WTC11 (cell line): ENCODE measurements at regions not wholly inside any gene's neighbourhood (a gene's known extent, or its start where the extent isn't known, plus 50 kb on each side); places are given as distances from the start of the nearest gene placed in this dataset.

Experiments used
- ATAC-seq: fragments of 200-7000 bp; cut with Tn5 transposase; 2 replicates; pipeline ENCODE4 v1.10.0; 2021; ENCODE audit warnings: mild to moderate bottlenecking, moderate library complexity
- CTCF ChIA-PET: fragments of 300-600 bp; sonication (Branson Sonifier 250); formaldehyde crosslinking; loops from one replicate; lab custom pipeline; 2021; ENCODE audit warnings: antibody characterized with exemption; lab: Charles Lee
- POLR2A ChIA-PET: fragments of 350-600 bp; sonication (Branson Sonifier 250); formaldehyde crosslinking; loops from one replicate; lab custom pipeline; 2021; ENCODE audit warnings: antibody characterized with exemption; lab: Charles Lee
- DNase-seq: peaks from one replicate; pipeline ENCODE4 v3.0.0; 2021; ENCODE audit warnings: low spot score
- H3K27ac Mint-ChIP-seq: 2 replicates; pipeline ENCODE4 v1.8.0; 2021; ENCODE audit warnings: mixed read lengths
- H3K27me3 Mint-ChIP-seq: 2 replicates; pipeline ENCODE4 v1.8.0; 2021; ENCODE audit warnings: low read depth, mild to moderate bottlenecking, moderate library complexity, mixed read lengths
- H3K36me3 Mint-ChIP-seq: 2 replicates; pipeline ENCODE4 v1.8.0; 2021; ENCODE audit warnings: mixed read lengths
- H3K4me1 Mint-ChIP-seq: 2 replicates; pipeline ENCODE4 v1.8.0; 2022; ENCODE audit warnings: mixed read lengths
- H3K4me3 Mint-ChIP-seq: 2 replicates; pipeline ENCODE4 v1.8.0; 2021; ENCODE audit warnings: mild to moderate bottlenecking, moderate library complexity, mixed read lengths
- H3K9me3 Mint-ChIP-seq: 2 replicates; pipeline ENCODE4 v1.8.0; 2021; ENCODE audit warnings: mixed read lengths
- CREB1 ChIP-seq: sonication (generic); formaldehyde crosslinking; IDR thresholded peaks from 2 replicates; pipeline ENCODE4 v1.8.0; 2023; ENCODE audit warnings: mild to moderate bottlenecking, missing genetic modification reagents
- FOXK1 ChIP-seq: sonication (generic); formaldehyde crosslinking; IDR thresholded peaks from 2 replicates; pipeline ENCODE4 v1.8.0; 2022; ENCODE audit warnings: mild to moderate bottlenecking, moderate library complexity, missing genetic modification reagents
- FOXP1 ChIP-seq: sonication (generic); formaldehyde crosslinking; IDR thresholded peaks from 2 replicates; pipeline ENCODE4 v1.8.0; 2022; ENCODE audit warnings: missing genetic modification reagents, mild to moderate bottlenecking, moderate library complexity, borderline replicate concordance
- GABPB1 ChIP-seq: sonication (generic); formaldehyde crosslinking; IDR thresholded peaks from 2 replicates; pipeline ENCODE4 v1.8.1; 2023; ENCODE audit warnings: mild to moderate bottlenecking, missing genetic modification reagents
- JUN ChIP-seq: sonication (generic); formaldehyde crosslinking; IDR thresholded peaks from 2 replicates; pipeline ENCODE4 v1.8.0; 2023; ENCODE audit warnings: mild to moderate bottlenecking, missing genetic modification reagents
- KAT7 ChIP-seq: sonication (generic); formaldehyde crosslinking; IDR thresholded peaks from 2 replicates; pipeline ENCODE4 v1.8.1; 2023; ENCODE audit warnings: missing genetic modification reagents, mild to moderate bottlenecking, borderline replicate concordance
- MAX ChIP-seq: sonication (generic); formaldehyde crosslinking; IDR thresholded peaks from 2 replicates; pipeline ENCODE4 v1.8.0; 2022; ENCODE audit warnings: mild to moderate bottlenecking, missing genetic modification reagents
- MXD4 ChIP-seq: fragments of 250-450 bp; sonication (Bioruptor Pico); IDR thresholded peaks from 2 replicates; pipeline ENCODE4 v1.8.0; 2021; ENCODE audit warnings: mild to moderate bottlenecking, moderate library complexity, borderline replicate concordance
- NFATC4 ChIP-seq: fragments of 250-450 bp; sonication (Bioruptor Pico); IDR thresholded peaks from 2 replicates; pipeline ENCODE4 v1.9.0; 2021; ENCODE audit warnings: mild to moderate bottlenecking
- RELA ChIP-seq: sonication (generic); formaldehyde crosslinking; IDR thresholded peaks from 2 replicates; pipeline ENCODE4 v1.8.1; 2022; ENCODE audit warnings: missing genetic modification reagents, mild to moderate bottlenecking, borderline replicate concordance
- SP1 ChIP-seq: sonication (generic); formaldehyde crosslinking; conservative IDR thresholded peaks from 2 replicates; pipeline ENCODE4 v1.8.1; 2022; ENCODE audit warnings: missing genetic modification reagents
- TEAD4 ChIP-seq: sonication (generic); formaldehyde crosslinking; IDR thresholded peaks from 2 replicates; pipeline ENCODE4 v1.8.0; 2022; ENCODE audit warnings: mild to moderate bottlenecking, missing genetic modification reagents
- ZNF317 ChIP-seq: sonication (generic); formaldehyde crosslinking; IDR thresholded peaks from 2 replicates; pipeline ENCODE4 v1.8.1; 2023; ENCODE audit warnings: low read depth, mild to moderate bottlenecking, moderate library complexity, missing genetic modification reagents, borderline replicate concordance
- ZNF416 ChIP-seq: fragments of 250-450 bp; sonication (Bioruptor Pico); IDR thresholded peaks from 2 replicates; pipeline ENCODE4 v1.9.0; 2021; ENCODE audit warnings: mild to moderate bottlenecking, inconsistent platforms
- TF ChIP-seq, protein P1 (sequence below): fragments of 250-450 bp; sonication (Bioruptor Pico); IDR thresholded peaks from 2 replicates; pipeline ENCODE4 v1.9.0; 2021; ENCODE audit warnings: mild to moderate bottlenecking
- TF ChIP-seq, protein P2 (sequence below): sonication (generic); formaldehyde crosslinking; IDR thresholded peaks from 2 replicates; pipeline ENCODE4 v1.8.1; 2023; ENCODE audit warnings: mild to moderate bottlenecking, moderate library complexity, missing genetic modification reagents
- TF ChIP-seq, protein P3 (sequence below): sonication (generic); formaldehyde crosslinking; IDR thresholded peaks from 2 replicates; pipeline ENCODE4 v1.8.1; 2023; ENCODE audit warnings: mild to moderate bottlenecking, missing genetic modification reagents, borderline replicate concordance
- TF ChIP-seq, protein P4 (sequence below): sonication (generic); formaldehyde crosslinking; IDR thresholded peaks from 2 replicates; pipeline ENCODE4 v1.8.1; 2023; ENCODE audit warnings: mild to moderate bottlenecking, missing genetic modification reagents
- TF ChIP-seq, protein P5 (sequence below): fragments of 250-450 bp; sonication (Bioruptor Pico); conservative IDR thresholded peaks from 2 replicates; pipeline ENCODE4 v1.9.0; 2021; ENCODE audit warnings: mild to moderate bottlenecking
- TF ChIP-seq, protein P6 (sequence below): sonication (generic); formaldehyde crosslinking; IDR thresholded peaks from 2 replicates; pipeline ENCODE4 v1.8.1; 2022; ENCODE audit warnings: missing genetic modification reagents, borderline replicate concordance

GRCh38 chr7:85447004-85447403, 260.1 kb upstream of the SEMA3D start:
- Mint-ChIP-seq H3K4me1 (peaks cover 15% of the 10 kb centered on the region), H3K4me3 (no peak overlapping the region), H3K36me3 (no peaks in the 10 kb centered on the region), H3K27ac (no peak overlapping the region), H3K27me3 (no peaks in the 10 kb centered on the region), H3K9me3 (no peaks in the 10 kb centered on the region)
- ATAC-seq (no peak), DNase-seq (no peak)
- no peak for TF ChIP-seq NFATC4 (CRISPR knock-in tag)
- TF ChIP-seq, protein P1, sequence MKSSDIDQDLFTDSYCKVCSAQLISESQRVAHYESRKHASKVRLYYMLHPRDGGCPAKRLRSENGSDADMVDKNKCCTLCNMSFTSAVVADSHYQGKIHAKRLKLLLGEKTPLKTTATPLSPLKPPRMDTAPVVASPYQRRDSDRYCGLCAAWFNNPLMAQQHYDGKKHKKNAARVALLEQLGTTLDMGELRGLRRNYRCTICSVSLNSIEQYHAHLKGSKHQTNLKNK (CRISPR knock-in tag): no peak
- no peak for TF ChIP-seq RELA (CRISPR knock-in tag)
- TF ChIP-seq, protein P2, sequence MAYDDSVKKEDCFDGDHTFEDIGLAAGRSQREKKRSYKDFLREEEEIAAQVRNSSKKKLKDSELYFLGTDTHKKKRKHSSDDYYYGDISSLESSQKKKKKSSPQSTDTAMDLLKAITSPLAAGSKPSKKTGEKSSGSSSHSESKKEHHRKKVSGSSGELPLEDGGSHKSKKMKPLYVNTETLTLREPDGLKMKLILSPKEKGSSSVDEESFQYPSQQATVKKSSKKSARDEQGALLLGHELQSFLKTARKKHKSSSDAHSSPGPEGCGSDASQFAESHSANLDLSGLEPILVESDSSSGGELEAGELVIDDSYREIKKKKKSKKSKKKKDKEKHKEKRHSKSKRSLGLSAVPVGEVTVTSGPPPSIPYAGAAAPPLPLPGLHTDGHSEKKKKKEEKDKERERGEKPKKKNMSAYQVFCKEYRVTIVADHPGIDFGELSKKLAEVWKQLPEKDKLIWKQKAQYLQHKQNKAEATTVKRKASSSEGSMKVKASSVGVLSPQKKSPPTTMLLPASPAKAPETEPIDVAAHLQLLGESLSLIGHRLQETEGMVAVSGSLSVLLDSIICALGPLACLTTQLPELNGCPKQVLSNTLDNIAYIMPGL (CRISPR knock-in tag): no peak
- TF ChIP-seq, protein P3, sequence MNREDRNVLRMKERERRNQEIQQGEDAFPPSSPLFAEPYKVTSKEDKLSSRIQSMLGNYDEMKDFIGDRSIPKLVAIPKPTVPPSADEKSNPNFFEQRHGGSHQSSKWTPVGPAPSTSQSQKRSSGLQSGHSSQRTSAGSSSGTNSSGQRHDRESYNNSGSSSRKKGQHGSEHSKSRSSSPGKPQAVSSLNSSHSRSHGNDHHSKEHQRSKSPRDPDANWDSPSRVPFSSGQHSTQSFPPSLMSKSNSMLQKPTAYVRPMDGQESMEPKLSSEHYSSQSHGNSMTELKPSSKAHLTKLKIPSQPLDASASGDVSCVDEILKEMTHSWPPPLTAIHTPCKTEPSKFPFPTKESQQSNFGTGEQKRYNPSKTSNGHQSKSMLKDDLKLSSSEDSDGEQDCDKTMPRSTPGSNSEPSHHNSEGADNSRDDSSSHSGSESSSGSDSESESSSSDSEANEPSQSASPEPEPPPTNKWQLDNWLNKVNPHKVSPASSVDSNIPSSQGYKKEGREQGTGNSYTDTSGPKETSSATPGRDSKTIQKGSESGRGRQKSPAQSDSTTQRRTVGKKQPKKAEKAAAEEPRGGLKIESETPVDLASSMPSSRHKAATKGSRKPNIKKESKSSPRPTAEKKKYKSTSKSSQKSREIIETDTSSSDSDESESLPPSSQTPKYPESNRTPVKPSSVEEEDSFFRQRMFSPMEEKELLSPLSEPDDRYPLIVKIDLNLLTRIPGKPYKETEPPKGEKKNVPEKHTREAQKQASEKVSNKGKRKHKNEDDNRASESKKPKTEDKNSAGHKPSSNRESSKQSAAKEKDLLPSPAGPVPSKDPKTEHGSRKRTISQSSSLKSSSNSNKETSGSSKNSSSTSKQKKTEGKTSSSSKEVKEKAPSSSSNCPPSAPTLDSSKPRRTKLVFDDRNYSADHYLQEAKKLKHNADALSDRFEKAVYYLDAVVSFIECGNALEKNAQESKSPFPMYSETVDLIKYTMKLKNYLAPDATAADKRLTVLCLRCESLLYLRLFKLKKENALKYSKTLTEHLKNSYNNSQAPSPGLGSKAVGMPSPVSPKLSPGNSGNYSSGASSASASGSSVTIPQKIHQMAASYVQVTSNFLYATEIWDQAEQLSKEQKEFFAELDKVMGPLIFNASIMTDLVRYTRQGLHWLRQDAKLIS (CRISPR knock-in tag): no peak
- TF ChIP-seq KAT7 (CRISPR knock-in tag): no peak
- TF ChIP-seq FOXK1 (CRISPR knock-in tag): no peak
- ChIA-PET CTCF (no interaction called here), POLR2A (no interaction called here)

- CTCF ChIA-PET: no interaction called here
- Mint-ChIP-seq H3K36me3 (no peaks in the 10 kb centered on the region), H3K4me3 (no peak overlapping the region), H3K9me3 (no peaks in the 10 kb centered on the region), H3K4me1 (no peaks in the 10 kb centered on the region), H3K27me3 (no peaks in the 10 kb centered on the region), H3K27ac (no peak overlapping the region)
- no peak for DNase-seq
- TF ChIP-seq MXD4 (CRISPR knock-in tag) (no peak), GABPB1 (CRISPR knock-in tag) (peak; percentile 65; the same call in 1 of the 2 replicates)
- TF ChIP-seq, protein P4, sequence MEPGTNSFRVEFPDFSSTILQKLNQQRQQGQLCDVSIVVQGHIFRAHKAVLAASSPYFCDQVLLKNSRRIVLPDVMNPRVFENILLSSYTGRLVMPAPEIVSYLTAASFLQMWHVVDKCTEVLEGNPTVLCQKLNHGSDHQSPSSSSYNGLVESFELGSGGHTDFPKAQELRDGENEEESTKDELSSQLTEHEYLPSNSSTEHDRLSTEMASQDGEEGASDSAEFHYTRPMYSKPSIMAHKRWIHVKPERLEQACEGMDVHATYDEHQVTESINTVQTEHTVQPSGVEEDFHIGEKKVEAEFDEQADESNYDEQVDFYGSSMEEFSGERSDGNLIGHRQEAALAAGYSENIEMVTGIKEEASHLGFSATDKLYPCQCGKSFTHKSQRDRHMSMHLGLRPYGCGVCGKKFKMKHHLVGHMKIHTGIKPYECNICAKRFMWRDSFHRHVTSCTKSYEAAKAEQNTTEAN (CRISPR knock-in tag): no peak
- TF ChIP-seq, protein P5, sequence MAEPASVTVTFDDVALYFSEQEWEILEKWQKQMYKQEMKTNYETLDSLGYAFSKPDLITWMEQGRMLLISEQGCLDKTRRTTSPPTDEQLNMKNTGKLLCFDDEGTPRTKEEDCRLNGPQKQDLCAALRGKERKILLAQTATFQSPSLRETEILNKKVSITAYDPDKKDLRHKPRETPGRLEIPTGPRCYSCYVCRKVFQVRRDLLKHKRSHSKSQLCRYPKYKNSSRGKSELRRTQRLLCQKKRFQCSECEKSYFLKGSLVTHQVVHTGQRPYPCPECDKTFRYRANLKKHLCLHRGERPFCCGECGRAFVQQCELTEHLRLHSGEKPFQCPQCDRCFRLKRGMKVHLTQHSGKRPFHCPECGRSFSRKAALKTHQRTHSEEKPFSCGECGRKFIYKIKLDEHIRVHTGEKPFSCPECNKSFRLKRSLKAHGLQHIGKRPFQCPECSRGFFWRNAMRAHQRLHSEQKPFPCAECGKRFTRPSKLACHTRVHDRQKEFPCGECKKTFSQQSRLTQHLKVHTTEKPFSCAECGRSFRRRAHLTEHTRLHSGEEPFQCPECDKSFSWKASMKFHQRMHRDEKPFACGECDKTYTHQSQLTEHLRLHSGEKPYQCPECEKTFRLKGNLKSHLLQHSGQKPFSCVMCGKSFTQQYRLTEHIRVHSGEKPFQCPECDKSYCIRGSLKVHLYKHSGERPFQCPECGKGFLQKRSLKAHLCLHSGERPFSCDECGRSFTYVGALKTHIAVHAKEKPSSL: no peak
- POLR2A ChIA-PET: no interaction called here
- no peak for ATAC-seq
Observed at GRCh38 chr7:85426487-85426960, 239.7 kb upstream of the SEMA3D start.

DNA sequence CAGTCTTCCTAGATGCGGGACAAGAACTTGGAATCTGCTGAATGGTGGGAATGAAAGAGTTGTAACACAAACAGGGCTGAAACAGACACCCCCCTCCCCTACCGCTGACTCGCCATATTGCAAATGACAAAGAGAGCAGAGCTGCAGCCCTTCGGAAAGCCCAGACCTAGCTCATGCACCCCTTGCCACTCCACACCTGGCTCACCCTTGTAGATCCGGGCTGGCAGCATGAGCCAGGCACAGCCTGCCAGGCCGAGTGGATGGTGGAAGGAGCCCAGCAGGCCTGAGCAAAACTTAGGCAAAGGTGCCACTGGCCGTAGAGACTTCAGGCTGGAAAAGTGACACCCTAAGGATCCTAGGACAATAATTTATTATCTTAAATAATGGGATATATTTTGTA, 237.4 kb upstream of the SEMA3D start:
- H3K27ac Mint-ChIP-seq: no peak overlapping the region
- H3K27me3 Mint-ChIP-seq: no peaks in the 10 kb centered on the region
- POLR2A ChIA-PET: interaction anchor here (0.7 kb wide), 2 partner anchors 13 to 284 kb away, joined by 3 read pairs; no protein-coding TSS in a partner anchor
- no peaks in the 10 kb centered on the region for H3K36me3 Mint-ChIP-seq
- no peaks in the 10 kb centered on the region for H3K9me3 Mint-ChIP-seq
- CTCF ChIA-PET: no interaction called here
- H3K4me1 Mint-ChIP-seq: no peaks in the 10 kb centered on the region
- DNase-seq (no peak), ATAC-seq (no peak)
- no peak overlapping the region for H3K4me3 Mint-ChIP-seq
- TF ChIP-seq JUN (no peak), MAX (CRISPR knock-in tag) (no peak), CREB1 (no peak), TEAD4 (CRISPR knock-in tag) (no peak), FOXP1 (no peak), SP1 (no peak), ZNF416 (no peak), ZNF317 (CRISPR knock-in tag) (no peak)
- TF ChIP-seq, protein P6, sequence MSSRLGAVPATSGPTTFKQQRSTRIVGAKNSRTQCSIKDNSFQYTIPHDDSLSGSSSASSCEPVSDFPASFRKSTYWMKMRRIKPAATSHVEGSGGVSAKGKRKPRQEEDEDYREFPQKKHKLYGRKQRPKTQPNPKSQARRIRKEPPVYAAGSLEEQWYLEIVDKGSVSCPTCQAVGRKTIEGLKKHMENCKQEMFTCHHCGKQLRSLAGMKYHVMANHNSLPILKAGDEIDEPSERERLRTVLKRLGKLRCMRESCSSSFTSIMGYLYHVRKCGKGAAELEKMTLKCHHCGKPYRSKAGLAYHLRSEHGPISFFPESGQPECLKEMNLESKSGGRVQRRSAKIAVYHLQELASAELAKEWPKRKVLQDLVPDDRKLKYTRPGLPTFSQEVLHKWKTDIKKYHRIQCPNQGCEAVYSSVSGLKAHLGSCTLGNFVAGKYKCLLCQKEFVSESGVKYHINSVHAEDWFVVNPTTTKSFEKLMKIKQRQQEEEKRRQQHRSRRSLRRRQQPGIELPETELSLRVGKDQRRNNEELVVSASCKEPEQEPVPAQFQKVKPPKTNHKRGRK (CRISPR knock-in tag): no peak
